RWPE1 (cell line): ENCODE measurements at regions not wholly inside any gene's neighbourhood (a gene's known extent, or its start where the extent isn't known, plus 50 kb on each side); places are given as distances from the start of the nearest gene placed in this dataset.

Experiments used
- CTCF ChIA-PET: fragments of 350-600 bp; sonication (Branson Sonifier 250); formaldehyde crosslinking; extraction: SDS; loops from one replicate; lab custom pipeline; 2021; lab: Yijun Ruan, JAX
- POLR2A ChIA-PET: fragments of 400-600 bp; formaldehyde crosslinking; extraction: SDS; loops from one replicate; lab custom pipeline; 2020; ENCODE audit warnings: antibody characterized with exemption; ENCODE audit not compliant: low non-redundant PET; lab: Yijun Ruan, JAX
- DNase-seq: peaks from one replicate; pipeline ENCODE4 v3.0.0; 2012; ENCODE audit warnings: low spot score
- H3K27ac ChIP-seq: fragments of 450-650 bp; 2 replicates; pipeline ENCODE4 v1.5.1; 2017
- TF ChIP-seq, protein P1 (sequence below): fragments of 450-650 bp; conservative IDR thresholded peaks from 2 replicates; pipeline ENCODE4 v1.5.1; 2017; ENCODE audit warnings: low read depth, mild to moderate bottlenecking

DNA sequence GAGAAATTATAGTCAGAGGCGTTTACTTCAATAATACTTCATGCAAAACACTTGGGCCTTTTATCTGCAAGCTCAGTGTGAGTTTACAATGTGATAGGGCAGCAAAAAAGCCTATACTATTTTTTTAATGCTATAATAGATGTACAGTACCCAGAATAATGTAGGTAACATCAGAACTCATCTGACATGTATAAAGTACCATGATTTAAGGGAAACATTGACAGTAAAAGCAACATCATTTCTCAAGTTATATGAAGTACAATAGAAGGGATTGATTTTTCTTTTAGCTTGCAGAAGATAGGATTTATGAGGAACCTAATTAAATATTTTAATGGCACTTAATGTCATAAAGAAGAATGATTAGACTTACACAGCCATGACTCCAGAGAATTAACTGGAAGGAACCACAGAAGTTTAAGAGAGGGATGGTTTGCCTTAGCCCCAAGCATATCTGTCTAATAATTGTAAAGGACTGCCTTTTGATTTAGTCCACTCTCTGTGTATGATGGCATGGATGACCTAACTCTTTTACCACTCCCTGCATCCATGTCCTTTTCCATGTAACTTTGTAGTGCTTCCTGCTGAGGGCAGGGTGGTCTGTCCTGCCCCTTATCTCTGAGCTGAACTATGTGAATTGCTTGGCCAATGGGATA, 55.9 kb upstream of the MIS18BP1 start:
- TF ChIP-seq, protein P1, sequence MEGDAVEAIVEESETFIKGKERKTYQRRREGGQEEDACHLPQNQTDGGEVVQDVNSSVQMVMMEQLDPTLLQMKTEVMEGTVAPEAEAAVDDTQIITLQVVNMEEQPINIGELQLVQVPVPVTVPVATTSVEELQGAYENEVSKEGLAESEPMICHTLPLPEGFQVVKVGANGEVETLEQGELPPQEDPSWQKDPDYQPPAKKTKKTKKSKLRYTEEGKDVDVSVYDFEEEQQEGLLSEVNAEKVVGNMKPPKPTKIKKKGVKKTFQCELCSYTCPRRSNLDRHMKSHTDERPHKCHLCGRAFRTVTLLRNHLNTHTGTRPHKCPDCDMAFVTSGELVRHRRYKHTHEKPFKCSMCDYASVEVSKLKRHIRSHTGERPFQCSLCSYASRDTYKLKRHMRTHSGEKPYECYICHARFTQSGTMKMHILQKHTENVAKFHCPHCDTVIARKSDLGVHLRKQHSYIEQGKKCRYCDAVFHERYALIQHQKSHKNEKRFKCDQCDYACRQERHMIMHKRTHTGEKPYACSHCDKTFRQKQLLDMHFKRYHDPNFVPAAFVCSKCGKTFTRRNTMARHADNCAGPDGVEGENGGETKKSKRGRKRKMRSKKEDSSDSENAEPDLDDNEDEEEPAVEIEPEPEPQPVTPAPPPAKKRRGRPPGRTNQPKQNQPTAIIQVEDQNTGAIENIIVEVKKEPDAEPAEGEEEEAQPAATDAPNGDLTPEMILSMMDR: no peak
- no peak overlapping the region for H3K27ac ChIP-seq
- ChIA-PET POLR2A (no interaction called here), CTCF (interaction anchor here (0.8 kb wide), 1 partner anchor 395 kb away, joined by 3 read pairs; no protein-coding TSS in a partner anchor)
- DNase-seq: no peak
